ENCODE measurements at regions not wholly inside any gene's neighbourhood (a gene's known extent, or its start where the extent isn't known, plus 50 kb on each side); places are given as distances from the start of the nearest gene placed in this dataset.

- TF ChIP-seq CTCF (IDR thresholded peaks at IDR 0.05; ENCODE audit: low read depth, low read length, missing input control), result peak; percentile 80
Measured at GRCh38 chr3:110314512-110315114, 757.0 kb upstream of the NECTIN3 start (continued).

GRCh38 chr3:110318108-110318507, 753.5 kb upstream of the NECTIN3 start:
- H3K4me1 ChIP-seq (ENCODE audit: control insufficient read depth in 4 of 4, insufficient read depth in 4 of 4, low read length in 3 of 4), result peaks cover 0 to 3% (median 0%) of the 10 kb centered on the region in 4 donors
- no peak overlapping the region for H3K9ac ChIP-seq (ENCODE audit: low read depth in 1 of 2, low read length in 2 of 2)
- no peaks in the 10 kb centered on the region for H3K9me3 ChIP-seq (ENCODE audit: control insufficient read depth in 4 of 4, low read length in 3 of 4)
- no peaks in the 10 kb centered on the region for H3K36me3 ChIP-seq (ENCODE audit: control insufficient read depth in 4 of 4, insufficient read depth in 3 of 4, low read depth in 1 of 4, low read length in 3 of 4)
- H3K27me3 ChIP-seq (ENCODE audit: control insufficient read depth in 4 of 4, insufficient read depth in 4 of 4, low read length in 3 of 4), result no peaks in the 10 kb centered on the region
- H3K27ac ChIP-seq (ENCODE audit: low read depth in 1 of 2, low read length in 2 of 2), result no peak overlapping the region
- DNase-seq (ENCODE audit: low spot score), result no peak
- TF ChIP-seq NR2F2 (IDR thresholded peaks at IDR 0.05) (no peak), ZBTB33 (IDR thresholded peaks at IDR 0.05) (no peak), RXRA (IDR thresholded peaks at IDR 0.05) (no peak), CTCF (IDR thresholded peaks at IDR 0.05; ENCODE audit: low read depth, low read length, missing input control) (no peak), HNF4A (conservative IDR thresholded peaks at IDR 0.05) (no peak), RAD21 (IDR thresholded peaks at IDR 0.05) (no peak)
- H3K4me3 ChIP-seq (ENCODE audit: low read depth in 1 of 3, low read length in 3 of 3), result no peak overlapping the region
- 86% methylated on average over 1 of the region's 1 CpG for WGBS

GRCh38 chr3:110323349-110323748, 748.3 kb upstream of the NECTIN3 start:
- no peaks in the 10 kb centered on the region for H3K9me3 ChIP-seq (ENCODE audit: control insufficient read depth in 4 of 4, low read length in 3 of 4)
- H3K27me3 ChIP-seq (ENCODE audit: control insufficient read depth in 4 of 4, insufficient read depth in 4 of 4, low read length in 3 of 4), result no peaks in the 10 kb centered on the region

More at GRCh38 chr3:110323349-110323748, 748.3 kb upstream of the NECTIN3 start:
- TF ChIP-seq REST (IDR thresholded peaks at IDR 0.05) (no peak), RAD21 (IDR thresholded peaks at IDR 0.05) (no peak), FOXA1 (IDR thresholded peaks at IDR 0.05) (no peak), ZBTB33 (IDR thresholded peaks at IDR 0.05) (no peak), EGR1 (IDR thresholded peaks at IDR 0.05; ENCODE audit: low read depth in 2 of 2) (no peak), HNF4G (IDR thresholded peaks at IDR 0.05) (no peak), TAF1 (conservative IDR thresholded peaks at IDR 0.05) (no peak)
- H3K9ac ChIP-seq (ENCODE audit: low read depth in 1 of 2, low read length in 2 of 2), result no peak overlapping the region
- no peak for DNase-seq (ENCODE audit: low spot score)
- H3K4me3 ChIP-seq (ENCODE audit: low read depth in 1 of 3, low read length in 3 of 3), result no peak overlapping the region
- 54% methylated on average over 1 of the region's 1 CpG for WGBS
- H3K27ac ChIP-seq (ENCODE audit: low read depth in 1 of 2, low read length in 2 of 2), result no peak overlapping the region
- no peaks in the 10 kb centered on the region for H3K36me3 ChIP-seq (ENCODE audit: control insufficient read depth in 4 of 4, insufficient read depth in 3 of 4, low read depth in 1 of 4, low read length in 3 of 4)
- no peaks in the 10 kb centered on the region for H3K4me1 ChIP-seq (ENCODE audit: control insufficient read depth in 4 of 4, insufficient read depth in 4 of 4, low read length in 3 of 4)
